ENCODE measurements at regions not wholly inside any gene's neighbourhood (a gene's known extent, or its start where the extent isn't known, plus 50 kb on each side); places are given as distances from the start of the nearest gene placed in this dataset.
"Not testable (repeated sequence)": the region's sequence is repeated elsewhere in the genome, so short reads cannot be mapped to it uniquely, and the experiment has no call there.

DNA sequence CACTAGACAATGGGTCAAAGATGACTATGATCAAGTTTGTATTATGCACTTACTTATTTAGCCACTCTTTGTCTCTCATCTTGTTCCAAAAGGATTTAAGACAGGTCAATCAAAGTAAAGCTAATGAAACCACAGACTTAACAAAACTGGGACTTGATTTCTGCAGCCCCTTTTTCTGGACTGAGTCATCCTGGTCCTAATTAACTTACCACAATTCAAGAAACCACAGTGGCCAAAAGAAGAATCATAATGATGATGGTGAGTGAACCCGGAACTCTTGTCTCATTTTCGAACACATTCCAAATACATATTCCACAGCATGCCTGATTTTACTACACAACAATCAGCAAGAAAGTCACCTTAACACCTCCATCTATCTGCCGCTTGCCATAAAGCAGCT, 1333.0 kb downstream of the ROBO1 start:
- DNase-seq: no peak

DNA sequence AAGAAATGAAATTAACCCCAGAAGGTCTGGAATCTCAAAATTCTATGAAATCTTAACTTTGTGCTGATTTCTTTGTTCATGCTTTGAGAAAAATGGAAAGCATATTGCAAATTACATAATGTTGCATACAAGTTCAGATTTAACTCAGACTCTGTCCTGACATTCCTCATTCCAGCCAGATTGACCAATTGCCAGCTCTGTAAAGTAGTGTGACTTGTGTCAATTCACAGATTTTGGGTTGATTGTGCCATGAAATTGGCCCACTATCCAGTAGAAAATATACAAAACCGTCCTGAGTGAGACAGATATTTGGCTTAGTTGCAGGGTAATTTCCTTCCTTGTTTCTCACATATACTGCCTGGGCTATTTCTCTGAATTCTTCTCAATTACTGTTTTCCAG, 1312.6 kb downstream of the ROBO1 start:
- DNase-seq: no peak

DNA sequence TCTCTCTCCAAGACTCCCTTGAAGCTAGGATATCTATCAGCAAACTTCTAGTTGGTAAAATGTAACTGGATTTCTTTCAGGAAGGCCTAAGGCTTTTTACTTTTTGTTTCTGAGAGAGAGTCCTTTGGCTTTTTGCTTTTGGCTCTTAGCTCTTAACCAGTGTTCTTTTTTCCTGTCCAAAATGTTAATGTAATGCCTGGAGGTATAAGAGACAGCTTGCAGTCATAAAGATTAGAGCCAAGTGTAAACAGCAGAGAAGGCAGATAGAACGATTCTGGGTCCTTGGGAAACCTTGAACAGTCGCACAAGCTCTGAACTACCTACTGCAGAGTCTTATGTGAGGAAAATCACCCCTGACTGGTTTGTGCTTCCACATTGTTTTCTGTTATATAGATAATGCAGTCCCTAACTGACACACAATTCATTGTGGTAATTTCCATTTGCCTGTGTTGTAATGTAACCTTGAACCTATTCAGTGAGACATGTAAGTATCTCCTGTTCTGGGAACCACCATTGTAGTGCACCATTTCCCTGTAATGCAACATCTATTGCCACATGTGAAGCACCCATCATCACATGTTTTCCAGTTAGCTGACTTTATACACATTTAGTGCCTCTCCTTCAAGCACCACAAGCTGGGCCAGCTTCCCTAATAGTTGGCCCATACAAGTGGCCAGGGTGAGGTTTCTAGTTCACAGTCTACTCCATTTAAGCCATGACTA, 1311.9 kb downstream of the ROBO1 start:
- no peak for DNase-seq

DNA sequence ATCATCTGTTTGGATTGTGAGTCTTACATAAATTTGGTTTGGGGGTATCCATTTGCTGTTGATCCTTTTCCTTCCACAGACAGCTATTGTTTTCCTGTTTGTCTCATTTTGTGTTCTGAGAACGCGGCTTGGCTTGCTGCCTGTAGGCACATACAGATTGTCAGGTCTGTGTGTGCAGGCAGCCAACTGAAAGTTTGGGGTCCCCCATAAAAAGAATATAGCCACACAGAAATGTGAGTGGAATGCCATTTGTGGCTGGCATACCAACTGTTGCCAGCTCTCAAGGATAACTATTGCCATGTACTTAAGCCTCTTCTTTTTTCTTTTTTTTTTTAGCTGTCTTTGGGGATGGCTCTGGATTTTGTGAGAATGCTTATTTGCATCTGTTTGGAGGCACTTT, 1308.0 kb downstream of the ROBO1 start:
- DNase-seq: no peak

DNA sequence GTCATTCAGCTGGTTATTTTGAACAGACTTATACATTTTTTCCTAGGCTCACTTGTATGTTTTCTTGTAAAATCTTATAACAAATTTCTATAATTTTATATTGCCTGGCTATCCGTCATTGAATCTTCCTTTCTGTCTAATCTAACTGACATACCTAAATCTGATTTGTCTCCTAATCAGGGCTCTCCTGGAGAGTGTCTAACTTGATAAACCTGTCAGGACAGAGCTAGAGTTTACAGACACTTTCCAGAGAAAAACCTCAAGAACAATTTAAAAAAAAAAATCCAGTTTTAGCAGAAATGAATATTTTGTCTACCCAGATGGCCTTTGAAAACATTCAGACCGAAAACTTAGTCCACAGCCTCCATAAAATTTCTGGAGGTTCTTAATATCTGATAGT, 1305.8 kb downstream of the ROBO1 start:
- DNase-seq: no peak

DNA sequence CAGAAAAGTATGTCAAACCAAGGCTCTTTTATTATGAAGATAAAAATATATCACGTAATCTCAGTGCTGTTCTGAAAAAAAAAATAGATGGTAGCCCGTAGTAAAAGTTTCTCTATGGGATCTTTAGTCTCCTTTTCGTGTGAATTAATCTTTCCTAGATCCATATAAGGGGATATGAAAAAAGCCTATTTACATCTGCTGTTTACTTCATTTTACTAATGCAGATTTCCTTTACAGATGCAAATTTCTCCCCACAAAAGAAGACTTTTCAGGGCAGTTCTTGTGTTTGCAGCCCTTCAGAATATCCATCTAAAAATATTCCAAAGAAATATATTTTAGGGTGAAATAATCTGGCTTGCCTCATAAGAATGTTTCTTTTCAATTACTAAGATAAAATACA, 1291.7 kb downstream of the ROBO1 start:
- DNase-seq: no peak

DNA sequence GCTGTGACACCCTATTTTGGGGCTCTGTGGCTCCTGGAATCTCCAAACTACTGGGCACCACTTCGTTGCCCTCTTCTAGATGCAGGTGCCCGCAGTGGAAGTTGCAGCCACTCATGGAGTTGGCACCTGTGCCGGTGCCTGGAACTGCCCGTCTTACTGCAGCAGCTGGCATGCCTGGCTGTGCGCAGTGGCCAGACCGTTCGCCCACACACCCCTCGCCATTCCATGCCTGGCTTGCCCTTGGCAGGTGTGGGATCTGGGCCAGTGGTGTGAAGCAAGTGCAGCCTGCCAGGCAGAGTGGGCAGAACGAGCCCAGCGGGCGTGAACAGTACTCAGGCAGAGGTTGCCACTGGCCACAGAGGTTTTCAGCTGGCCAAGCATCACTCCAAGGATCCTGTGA, 1286.7 kb downstream of the ROBO1 start:
- no peak for DNase-seq

DNA sequence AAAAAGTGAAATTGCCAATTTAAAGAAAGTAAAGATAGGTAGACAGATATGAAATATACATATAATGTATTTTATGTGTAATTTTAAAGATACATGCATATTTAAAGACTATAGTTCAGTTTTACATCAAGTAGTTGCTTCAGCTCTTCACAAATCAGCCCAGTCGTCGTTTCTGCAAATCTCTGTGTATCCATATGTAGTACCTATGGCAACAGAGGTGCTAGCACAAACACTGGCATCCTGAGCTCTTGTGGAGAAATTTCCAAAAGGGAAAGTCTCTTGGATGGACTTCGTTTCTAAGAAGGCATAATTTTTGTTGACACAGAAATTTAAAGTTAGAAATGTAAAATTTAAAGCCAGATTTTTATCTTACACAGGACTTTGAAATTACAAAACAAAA, 1284.7 kb downstream of the ROBO1 start:
- no peak for DNase-seq

DNA sequence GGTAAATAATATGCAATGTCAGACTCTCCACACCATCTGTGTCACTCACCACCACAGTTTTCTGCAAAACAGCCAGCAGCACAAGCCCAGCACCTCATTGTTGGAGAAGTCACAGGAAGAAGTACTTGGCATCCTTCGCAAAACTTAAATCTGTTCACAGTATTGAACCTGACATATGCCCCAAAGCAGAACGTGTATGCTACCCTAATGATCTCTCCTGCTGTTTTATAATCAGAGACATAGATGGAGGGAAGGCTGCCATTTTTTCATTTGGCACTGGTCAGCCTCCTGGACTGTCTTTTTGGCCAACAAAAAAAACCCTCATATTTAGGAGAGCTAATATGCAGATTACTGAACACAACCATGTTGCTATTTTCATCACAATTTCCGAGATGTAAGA, 1272.9 kb downstream of the ROBO1 start:
- DNase-seq: no peak

DNA sequence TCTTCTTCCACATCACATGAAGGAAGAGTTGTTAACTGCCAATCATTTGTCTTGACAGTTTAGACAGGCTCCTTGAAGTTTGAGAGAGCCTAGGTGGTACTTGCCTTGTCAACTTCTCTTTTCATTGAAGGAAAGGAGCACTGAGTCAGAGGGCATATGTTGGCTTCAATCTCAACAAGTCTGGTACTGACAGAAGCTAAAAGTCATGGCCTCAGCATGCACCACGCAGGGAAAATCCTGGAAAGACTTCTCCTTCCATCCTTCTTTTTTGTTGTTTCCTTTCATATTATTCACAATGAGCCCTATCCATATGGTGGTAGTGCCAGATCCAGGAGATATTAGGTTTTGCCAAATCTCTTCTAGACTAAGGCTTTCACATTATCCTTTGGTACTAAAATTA, 1272.5 kb downstream of the ROBO1 start:
- no peak for DNase-seq

DNA sequence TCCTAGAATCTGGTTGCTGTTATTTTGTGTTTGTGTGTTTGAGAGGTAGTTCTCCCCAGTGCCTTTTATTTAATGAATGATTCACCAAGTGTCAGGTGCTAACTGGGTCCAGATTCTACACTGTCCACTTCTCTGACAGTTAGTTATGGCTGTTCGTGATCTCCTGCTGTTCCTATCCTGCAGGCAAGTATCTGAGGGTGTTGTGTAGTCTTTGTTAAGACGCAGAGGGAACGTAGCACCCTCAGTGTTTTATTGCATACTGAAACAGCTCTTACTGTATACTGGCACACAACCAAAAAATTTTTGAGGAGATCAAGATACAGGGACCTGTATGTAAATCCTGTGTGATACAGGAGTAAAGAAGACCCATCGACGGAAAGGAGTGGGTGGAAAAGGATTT, 1271.3 kb downstream of the ROBO1 start:
- no peak for DNase-seq

DNA sequence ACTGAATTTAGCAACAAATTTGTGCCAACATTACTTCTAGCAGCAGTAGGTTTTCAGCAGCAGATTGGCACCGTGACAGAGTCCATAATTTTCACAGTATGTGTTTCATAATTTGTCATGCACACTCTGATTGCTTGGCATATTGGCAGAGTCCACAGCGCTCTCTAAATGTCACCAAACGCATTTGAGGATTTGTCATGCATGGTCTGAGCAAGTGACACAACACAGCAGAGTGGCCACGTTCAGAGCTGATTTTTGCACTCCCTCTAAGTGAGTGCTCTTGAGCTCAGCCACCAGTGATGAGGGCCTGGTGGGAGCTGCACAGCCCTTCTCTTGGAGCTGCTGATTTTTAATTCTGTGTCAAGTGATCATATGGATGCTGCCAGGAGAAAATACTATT, 1270.8 kb downstream of the ROBO1 start:
- DNase-seq: no peak

DNA sequence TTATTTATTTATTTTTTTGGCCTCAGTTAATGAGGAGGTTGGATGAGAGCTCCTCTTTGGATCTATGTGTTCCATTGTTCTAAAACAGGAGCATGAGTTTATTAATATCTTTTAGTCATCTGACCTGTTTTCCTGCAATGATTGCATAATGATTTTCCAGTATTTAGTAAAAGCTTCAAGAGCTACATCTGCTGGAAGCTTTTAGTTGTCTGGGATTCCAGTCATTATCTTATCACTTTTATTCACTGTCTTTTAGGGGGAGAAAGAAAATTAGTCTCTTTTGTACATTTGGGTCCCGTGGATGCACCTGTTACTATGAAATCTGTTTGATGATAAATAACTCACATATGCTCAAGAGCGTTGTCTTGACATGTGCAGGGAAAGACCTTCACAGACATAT, 1270.0 kb downstream of the ROBO1 start:
- no peak for DNase-seq

DNA sequence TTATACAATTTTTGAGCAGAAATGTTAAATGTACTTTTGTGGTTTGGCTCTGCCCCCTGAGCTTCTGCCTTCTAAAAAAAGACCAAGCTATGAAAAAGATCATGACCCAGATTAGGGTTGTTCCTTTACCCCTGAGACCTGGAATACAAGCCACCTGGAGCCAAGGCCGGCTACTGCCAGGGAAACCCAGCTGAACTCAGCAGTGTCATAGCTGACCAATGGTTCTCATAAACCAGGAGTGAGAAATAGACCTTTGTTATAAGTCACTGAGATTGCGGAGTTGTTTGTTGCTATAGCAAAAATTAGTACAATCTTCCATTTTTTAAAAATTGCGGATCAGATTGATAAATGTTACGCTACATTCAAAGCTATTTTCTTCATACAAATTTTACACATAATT, 1261.7 kb downstream of the ROBO1 start:
- no peak for DNase-seq

DNA sequence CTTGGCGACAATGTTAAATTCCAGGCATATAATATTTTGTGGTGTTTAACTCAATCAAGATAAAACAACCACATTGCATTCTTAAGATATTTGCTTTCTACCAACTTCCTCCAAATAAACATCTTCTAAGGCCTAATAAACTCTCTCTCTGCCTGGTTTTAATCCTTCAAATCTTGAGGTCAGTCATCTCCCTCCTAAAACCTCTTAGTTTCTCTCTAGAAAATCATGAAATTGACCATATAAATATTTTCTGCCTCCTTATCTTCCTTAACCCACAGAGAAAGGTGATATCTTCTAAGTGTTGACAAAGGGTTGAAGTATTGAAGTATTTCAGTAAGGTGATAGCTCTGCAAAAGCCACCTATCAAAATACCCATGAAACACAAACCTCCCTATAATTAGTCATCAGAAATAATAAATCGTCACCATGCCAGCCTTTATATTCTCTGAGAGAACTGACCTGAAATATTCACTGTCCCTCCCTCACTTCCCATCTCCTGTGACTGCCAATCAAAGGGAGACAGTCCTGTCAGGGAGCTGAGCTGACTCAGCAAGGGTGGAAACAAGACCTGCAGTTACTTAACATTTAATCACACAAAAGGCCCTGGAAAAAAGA, 1261.1 kb downstream of the ROBO1 start:
- peak; percentile 48 for DNase-seq

DNA sequence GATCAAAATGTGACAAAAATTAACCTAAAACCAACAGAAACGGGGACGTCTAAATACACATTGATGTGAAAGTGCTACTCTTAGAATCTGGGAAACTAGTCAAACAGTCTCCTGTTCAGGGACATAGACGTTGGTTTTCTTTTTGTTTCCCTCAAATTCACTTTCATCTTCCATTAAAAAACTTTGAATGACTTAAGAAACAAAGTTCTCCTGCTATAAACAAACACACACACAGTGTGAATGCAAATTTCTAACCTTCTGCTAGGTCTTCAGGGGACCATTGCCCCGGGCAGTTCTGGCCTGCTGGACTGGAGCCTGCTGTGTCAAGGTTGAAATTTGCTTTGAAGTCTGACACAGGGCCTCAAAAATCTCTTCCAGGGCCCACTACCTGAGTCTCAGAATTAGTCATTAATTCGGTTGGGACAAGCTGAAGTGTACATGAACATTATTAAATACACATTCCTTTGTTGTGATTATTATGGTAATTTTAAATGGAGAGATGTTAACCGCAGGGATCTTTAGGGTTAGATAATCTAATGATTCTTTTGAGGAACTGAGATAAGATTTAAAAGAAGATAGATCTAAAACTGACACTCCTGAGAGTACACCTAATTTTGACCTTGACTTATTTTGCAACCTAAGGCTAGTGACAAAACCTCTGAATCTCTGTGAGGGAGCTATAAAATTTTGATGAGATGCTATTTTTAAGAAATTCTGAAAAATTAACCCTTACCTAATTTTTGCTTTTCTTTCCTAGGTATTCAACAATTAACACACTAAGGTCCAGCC, 1260.4 kb downstream of the ROBO1 start:
- DNase-seq: no peak

DNA sequence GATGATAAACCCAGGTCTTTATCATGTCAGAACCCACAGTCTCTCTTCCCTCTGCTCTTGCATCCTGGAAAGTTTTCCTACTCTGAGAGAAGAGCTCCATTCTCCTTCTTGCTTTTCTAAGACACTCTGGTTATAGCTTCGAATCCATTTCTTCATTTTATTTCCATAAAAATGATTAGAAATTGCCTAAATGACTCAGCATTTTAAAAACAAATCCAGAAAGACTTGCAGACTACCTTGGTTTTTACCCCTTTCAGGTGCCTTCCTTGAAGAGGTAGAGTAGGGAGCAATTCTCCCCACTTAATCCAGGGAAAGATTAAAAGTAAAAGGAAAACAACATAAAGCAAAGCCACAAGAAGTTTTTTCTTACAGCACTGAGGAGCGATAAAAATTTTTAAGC, 1256.0 kb downstream of the ROBO1 start:
- DNase-seq: no peak

DNA sequence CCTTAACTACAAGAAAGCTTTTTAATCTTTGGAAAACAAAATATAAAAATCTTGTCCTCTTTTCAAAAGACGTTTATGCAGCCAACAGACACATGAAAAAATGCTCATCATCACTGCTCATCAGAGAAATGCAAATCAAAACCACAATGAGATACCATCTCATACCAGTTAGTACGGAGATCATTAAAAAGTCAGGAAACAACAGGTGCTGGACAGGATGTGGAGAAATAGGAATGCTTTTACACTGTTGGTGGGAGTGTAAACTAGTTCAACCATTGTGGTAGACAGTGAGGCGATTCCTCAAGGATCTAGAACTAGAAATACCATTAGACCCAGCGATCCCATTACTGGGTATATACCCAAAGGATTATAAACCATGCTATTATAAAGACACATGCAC, 1255.0 kb downstream of the ROBO1 start:
- DNase-seq: not testable (repeated sequence)

DNA sequence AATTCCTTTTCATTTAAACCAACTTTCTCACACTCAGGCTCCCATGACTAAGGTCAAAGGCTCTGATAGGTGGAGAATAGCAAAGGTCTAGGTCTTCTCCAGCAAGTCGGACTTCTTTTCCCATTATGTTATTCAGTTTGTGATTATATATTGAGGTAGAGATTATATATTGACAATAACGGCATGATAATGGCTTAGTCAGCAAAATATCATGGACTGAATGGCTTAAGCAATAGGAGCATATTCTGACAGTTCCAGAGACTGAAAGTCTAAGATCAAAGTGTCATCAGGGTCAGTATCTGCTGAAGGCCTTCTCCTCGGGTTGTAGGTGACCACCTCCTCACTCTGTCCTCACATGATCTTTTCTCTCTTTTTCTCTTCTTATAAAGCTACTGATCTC, 1251.4 kb downstream of the ROBO1 start:
- DNase-seq: no peak

DNA sequence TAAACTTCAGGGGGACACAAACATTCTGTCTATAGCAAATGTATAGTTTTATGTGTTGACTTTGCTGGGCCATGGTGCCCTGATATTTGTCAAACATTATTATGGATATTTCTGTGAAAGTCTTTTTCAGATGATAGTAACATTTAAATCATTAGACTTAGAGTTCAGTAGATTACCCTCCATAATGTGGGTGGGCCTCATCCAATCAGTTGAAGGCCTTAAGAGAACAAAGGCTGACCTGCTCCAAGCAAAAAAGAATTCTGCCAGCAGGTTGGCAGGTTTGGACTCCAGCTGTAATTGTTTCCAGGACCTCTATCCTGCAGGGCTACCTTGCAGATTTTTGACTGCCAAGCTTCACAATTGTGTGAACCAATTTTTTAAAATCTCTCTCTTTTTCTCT, 1250.9 kb downstream of the ROBO1 start:
- no peak for DNase-seq

DNA sequence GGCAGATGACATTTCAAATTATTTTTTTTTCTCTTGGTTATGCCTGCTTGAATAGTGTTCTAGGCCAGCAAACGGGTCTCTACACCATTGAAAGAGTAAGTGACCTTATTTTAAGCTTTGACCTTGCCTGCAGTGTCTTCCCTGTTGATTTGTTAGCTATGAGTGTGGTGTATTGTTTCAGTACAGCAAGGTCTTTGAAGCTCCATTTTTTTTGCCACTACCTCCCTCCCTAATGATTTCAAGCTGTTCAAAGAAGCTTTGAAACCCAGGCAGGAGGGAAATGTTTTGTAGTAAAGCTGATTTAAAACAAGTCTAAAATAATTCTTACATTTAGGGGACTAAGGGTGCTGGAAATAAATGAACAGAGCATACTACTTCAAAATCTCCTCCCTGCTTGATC, 1249.8 kb downstream of the ROBO1 start:
- no peak for DNase-seq

DNA sequence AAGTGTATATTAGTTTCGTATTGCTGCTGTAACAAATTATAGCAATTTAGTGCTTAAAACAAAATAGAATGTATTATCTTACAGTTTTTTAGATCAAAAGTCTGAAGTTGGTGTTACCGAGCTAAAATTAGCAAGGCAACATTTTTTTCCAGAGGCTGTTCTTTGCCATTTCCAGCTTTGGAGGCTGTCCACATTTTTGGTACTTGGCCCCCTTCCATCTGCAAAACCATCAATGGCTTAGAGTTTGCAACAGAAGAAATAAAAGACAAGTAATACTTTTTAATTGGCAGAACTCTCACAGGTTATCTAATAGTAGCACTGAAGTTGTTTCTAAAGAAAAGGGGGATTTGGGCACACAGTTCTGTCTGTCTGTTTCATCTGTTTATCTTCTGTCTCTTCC, 1248.5 kb downstream of the ROBO1 start:
- peak; percentile 8 for DNase-seq

DNA sequence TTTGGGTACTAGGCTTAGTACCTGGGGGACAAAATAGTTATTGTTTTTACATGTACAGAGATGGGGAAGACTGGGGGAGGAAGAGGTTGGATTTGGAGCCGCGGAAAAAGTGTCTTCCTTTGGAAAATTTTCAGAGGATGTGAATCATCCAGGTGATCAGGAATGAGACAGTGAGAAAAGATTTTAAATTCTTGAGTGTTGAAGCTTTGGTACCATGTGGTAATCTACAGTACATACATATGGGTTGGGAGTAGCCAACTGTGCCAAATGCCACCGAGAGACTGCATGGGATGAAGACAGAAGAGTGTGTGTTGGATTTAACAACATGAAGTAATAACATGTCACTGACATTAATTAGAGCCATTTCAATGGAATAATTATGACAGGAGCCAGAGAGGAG, 1238.2 kb downstream of the ROBO1 start:
- DNase-seq: no peak

DNA sequence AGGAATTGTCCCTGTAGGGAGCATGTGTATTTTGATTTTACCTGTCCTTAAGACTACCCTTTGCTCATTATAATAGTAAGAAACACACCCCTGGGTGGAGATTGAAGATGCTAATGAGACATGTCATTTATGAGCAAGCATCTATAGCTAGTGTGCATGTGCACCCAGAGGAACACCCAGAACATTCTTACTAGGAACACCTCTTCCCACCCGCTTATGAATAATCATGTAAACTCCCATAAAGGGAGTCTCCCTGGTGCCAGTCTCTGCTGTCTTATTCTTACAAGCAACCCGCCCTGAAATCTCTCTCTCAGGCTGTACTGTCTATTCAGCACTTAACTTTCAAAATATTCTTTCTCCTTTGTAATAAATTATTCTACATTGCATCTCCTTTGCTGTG, 1227.3 kb downstream of the ROBO1 start:
- no peak for DNase-seq
